ENCODE measurements at regions not wholly inside any gene's neighbourhood (a gene's known extent, or its start where the extent isn't known, plus 50 kb on each side); places are given as distances from the start of the nearest gene placed in this dataset.
"Not testable (repeated sequence)": the region's sequence is repeated elsewhere in the genome, so short reads cannot be mapped to it uniquely, and the experiment has no call there.

GRCh38 chr20:19129306-19129705 is 83.1 kb upstream of the SLC24A3 start:
- DNase-seq (ENCODE audit: low read depth): no peak
- TF ChIP-seq MYC (IDR thresholded peaks at IDR 0.05; ENCODE audit: low read depth, low read length) (no peak), POLR2A (IDR thresholded peaks at IDR 0.05; ENCODE audit: extremely low read depth, insufficient read length) (no peak), MAX (IDR thresholded peaks at IDR 0.05; ENCODE audit: low read depth, low read length) (no peak)
- TF ChIP-seq, protein P1, sequence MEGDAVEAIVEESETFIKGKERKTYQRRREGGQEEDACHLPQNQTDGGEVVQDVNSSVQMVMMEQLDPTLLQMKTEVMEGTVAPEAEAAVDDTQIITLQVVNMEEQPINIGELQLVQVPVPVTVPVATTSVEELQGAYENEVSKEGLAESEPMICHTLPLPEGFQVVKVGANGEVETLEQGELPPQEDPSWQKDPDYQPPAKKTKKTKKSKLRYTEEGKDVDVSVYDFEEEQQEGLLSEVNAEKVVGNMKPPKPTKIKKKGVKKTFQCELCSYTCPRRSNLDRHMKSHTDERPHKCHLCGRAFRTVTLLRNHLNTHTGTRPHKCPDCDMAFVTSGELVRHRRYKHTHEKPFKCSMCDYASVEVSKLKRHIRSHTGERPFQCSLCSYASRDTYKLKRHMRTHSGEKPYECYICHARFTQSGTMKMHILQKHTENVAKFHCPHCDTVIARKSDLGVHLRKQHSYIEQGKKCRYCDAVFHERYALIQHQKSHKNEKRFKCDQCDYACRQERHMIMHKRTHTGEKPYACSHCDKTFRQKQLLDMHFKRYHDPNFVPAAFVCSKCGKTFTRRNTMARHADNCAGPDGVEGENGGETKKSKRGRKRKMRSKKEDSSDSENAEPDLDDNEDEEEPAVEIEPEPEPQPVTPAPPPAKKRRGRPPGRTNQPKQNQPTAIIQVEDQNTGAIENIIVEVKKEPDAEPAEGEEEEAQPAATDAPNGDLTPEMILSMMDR (IDR thresholded peaks at IDR 0.05; ENCODE audit: low read depth, low read length): no peak
- H3K4me3 ChIP-seq (ENCODE audit: low read depth, low read length): no peak overlapping the region

- DNase-seq (ENCODE audit: low read depth): no peak
- no peak overlapping the region for H3K4me3 ChIP-seq (ENCODE audit: low read depth, low read length)
- TF ChIP-seq POLR2A (IDR thresholded peaks at IDR 0.05; ENCODE audit: extremely low read depth, insufficient read length): no peak
- TF ChIP-seq, protein P1 (IDR thresholded peaks at IDR 0.05; ENCODE audit: low read depth, low read length): no peak
- no peak for TF ChIP-seq MAX (IDR thresholded peaks at IDR 0.05; ENCODE audit: low read depth, low read length)
- TF ChIP-seq MYC (IDR thresholded peaks at IDR 0.05; ENCODE audit: low read depth, low read length): no peak
Observed at GRCh38 chr20:19129976-19130612, 82.3 kb upstream of the SLC24A3 start.

GRCh38 chr20:19130613-19130984 is 81.8 kb upstream of the SLC24A3 start:
- DNase-seq (ENCODE audit: low read depth): no peak
- no peak overlapping the region for H3K4me3 ChIP-seq (ENCODE audit: low read depth, low read length)
- TF ChIP-seq MYC (IDR thresholded peaks at IDR 0.05; ENCODE audit: low read depth, low read length) (no peak), POLR2A (IDR thresholded peaks at IDR 0.05; ENCODE audit: extremely low read depth, insufficient read length) (no peak), MAX (IDR thresholded peaks at IDR 0.05; ENCODE audit: low read depth, low read length) (no peak)
- TF ChIP-seq, protein P1 (IDR thresholded peaks at IDR 0.05; ENCODE audit: low read depth, low read length): no peak

GRCh38 chr20:19137641-19138040 is 74.8 kb upstream of the SLC24A3 start:
- no peak overlapping the region for H3K4me3 ChIP-seq (ENCODE audit: low read depth, low read length)
- TF ChIP-seq, protein P1 (IDR thresholded peaks at IDR 0.05; ENCODE audit: low read depth, low read length): no peak
- no peak for DNase-seq (ENCODE audit: low read depth)

DNA sequence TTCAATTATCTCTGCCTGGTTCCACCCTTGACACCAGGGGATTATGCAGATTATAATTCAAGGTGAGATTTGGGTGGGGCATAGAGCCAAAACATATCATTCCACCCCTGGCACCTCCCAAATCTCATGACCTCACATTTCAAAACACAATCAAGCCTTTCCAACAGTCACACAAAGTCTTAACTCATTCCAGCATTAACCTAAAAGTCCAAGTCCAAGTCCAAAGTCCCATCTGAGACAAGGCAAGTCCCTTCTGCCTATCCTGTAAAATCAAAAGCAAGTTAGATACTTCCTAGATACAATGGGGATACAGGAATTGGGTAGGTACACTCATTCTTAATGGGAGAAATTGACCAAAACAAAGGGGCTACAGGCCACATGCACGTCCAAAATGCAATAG is 73.7 kb upstream of the SLC24A3 start:
- no peak for DNase-seq (ENCODE audit: low read depth)
- TF ChIP-seq, protein P1 (IDR thresholded peaks at IDR 0.05; ENCODE audit: low read depth, low read length): no peak
- TF ChIP-seq MAX (IDR thresholded peaks at IDR 0.05; ENCODE audit: low read depth, low read length) (no peak), MYC (IDR thresholded peaks at IDR 0.05; ENCODE audit: low read depth, low read length) (no peak), POLR2A (IDR thresholded peaks at IDR 0.05; ENCODE audit: extremely low read depth, insufficient read length) (no peak)
- H3K4me3 ChIP-seq (ENCODE audit: low read depth, low read length): no peak overlapping the region

DNA sequence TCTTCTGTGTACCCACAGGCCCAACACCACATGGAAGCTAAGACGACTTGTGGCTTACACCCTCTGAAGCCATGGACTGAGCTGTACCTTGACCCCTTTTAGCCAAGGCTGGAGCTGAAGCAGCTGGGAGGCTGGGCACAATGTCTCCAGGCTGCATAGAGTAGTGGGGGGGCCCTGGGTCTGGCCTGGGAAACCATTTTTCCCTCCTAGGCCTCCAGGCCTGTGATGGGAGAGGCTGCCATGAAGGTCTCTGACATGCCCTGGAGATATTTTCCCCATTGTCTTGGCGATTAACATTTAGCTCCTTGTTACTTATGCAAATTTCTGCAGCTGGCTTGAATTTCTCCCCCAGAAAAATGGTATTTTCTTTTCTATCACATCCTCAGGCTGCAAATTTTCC is 72.9 kb upstream of the SLC24A3 start:
- DNase-seq (ENCODE audit: low read depth); H3K4me3 ChIP-seq (ENCODE audit: low read depth, low read length): not testable (repeated sequence)

All from NB4 (cell line).